ENCODE measurements at regions not wholly inside any gene's neighbourhood (a gene's known extent, or its start where the extent isn't known, plus 50 kb on each side); places are given as distances from the start of the nearest gene placed in this dataset.

GRCh38 chr5:60538955-60539866 is 160.8 kb downstream of the DEPDC1B start:
- H3K9me3 ChIP-seq: no peaks in the 10 kb centered on the region
- H3K36me3 ChIP-seq: no peaks in the 10 kb centered on the region
- intact Hi-C loops (cut with DNase I): no loop called here
- no peaks in the 10 kb centered on the region for H3K27me3 ChIP-seq
- H3K4me3 ChIP-seq: no peak overlapping the region
- H3K4me1 ChIP-seq: peaks cover 9 to 52% (median 43%) of the 10 kb centered on the region in 4 donors
- peak overlapping the region in 3 of 4 donors; percentile 19 to 67 (median 30) for H3K27ac ChIP-seq (replicated peaks in 1 of 4)
- WGBS: 27% methylated on average over 1 of the region's 1 CpG
- no peak for TF ChIP-seq EP300 (IDR thresholded peaks at IDR 0.05)
- TF ChIP-seq POLR2AphosphoS5 (IDR thresholded peaks at IDR 0.05): no peak
- no peak for TF ChIP-seq POLR2A (IDR thresholded peaks at IDR 0.05; ENCODE audit: low read depth)
- no peak for TF ChIP-seq CTCF (IDR thresholded peaks at IDR 0.05)
- DNase-seq (ENCODE audit: extremely low spot score): no peak

GRCh38 chr5:60538426-60538825 is 161.5 kb downstream of the DEPDC1B start:
- no peak overlapping the region for H3K4me3 ChIP-seq

GRCh38 chr5:60535951-60536350 is 164.0 kb downstream of the DEPDC1B start:
- H3K27ac ChIP-seq (replicated peaks in 1 of 4): no peak overlapping the region
- H3K36me3 ChIP-seq: no peaks in the 10 kb centered on the region
- DNase-seq (ENCODE audit: extremely low spot score): no peak
- no peaks in the 10 kb centered on the region for H3K9me3 ChIP-seq
- no peaks in the 10 kb centered on the region for H3K27me3 ChIP-seq
- 93% methylated on average over 2 of the region's 2 CpGs for WGBS
- intact Hi-C loops (cut with DNase I): no loop called here
- peaks cover 9 to 25% (median 22%) of the 10 kb centered on the region in 4 donors for H3K4me1 ChIP-seq
- no peak overlapping the region for H3K4me3 ChIP-seq
- no peak for TF ChIP-seq CTCF (IDR thresholded peaks at IDR 0.05)
- TF ChIP-seq POLR2AphosphoS5 (IDR thresholded peaks at IDR 0.05): no peak
- TF ChIP-seq POLR2A (IDR thresholded peaks at IDR 0.05; ENCODE audit: low read depth): no peak
- no peak for TF ChIP-seq EP300 (IDR thresholded peaks at IDR 0.05)

More at GRCh38 chr5:60538426-60538825, 161.5 kb downstream of the DEPDC1B start:
- H3K27ac ChIP-seq (replicated peaks in 1 of 4): no peak overlapping the region
- TF ChIP-seq POLR2A (IDR thresholded peaks at IDR 0.05; ENCODE audit: low read depth) (no peak), EP300 (IDR thresholded peaks at IDR 0.05) (no peak), CTCF (IDR thresholded peaks at IDR 0.05) (no peak), POLR2AphosphoS5 (IDR thresholded peaks at IDR 0.05) (no peak)
- H3K4me1 ChIP-seq: peaks cover 9 to 45% (median 41%) of the 10 kb centered on the region in 4 donors
- no peaks in the 10 kb centered on the region for H3K27me3 ChIP-seq
- 84% methylated on average over 2 of the region's 2 CpGs for WGBS
- no peaks in the 10 kb centered on the region for H3K9me3 ChIP-seq
- DNase-seq (ENCODE audit: extremely low spot score): no peak
- H3K36me3 ChIP-seq: no peaks in the 10 kb centered on the region
- intact Hi-C loops (cut with DNase I): no loop called here

- intact Hi-C loops (cut with DNase I): no loop called here
- Histone ChIP-seq H3K27me3 (no peaks in the 10 kb centered on the region), H3K4me1 (peaks cover 9 to 17% (median 14%) of the 10 kb centered on the region in 4 donors), H3K4me3 (no peak overlapping the region), H3K36me3 (no peaks in the 10 kb centered on the region), H3K9me3 (no peaks in the 10 kb centered on the region), H3K27ac (replicated peaks in 1 of 4) (no peak overlapping the region)
- DNase-seq (ENCODE audit: extremely low spot score): no peak
- no peak for TF ChIP-seq POLR2AphosphoS5 (IDR thresholded peaks at IDR 0.05)
- TF ChIP-seq POLR2A (IDR thresholded peaks at IDR 0.05; ENCODE audit: low read depth): no peak
- TF ChIP-seq CTCF (IDR thresholded peaks at IDR 0.05): no peak
- TF ChIP-seq EP300 (IDR thresholded peaks at IDR 0.05): no peak
Observed at GRCh38 chr5:60535198-60535597, 164.8 kb downstream of the DEPDC1B start.
